Osteocyte (in vitro differentiated cells): ENCODE measurements at regions not wholly inside any gene's neighbourhood (a gene's known extent, or its start where the extent isn't known, plus 50 kb on each side); places are given as distances from the start of the nearest gene placed in this dataset.
A peak's percentile ranks its signal among the peaks of the same experiment; 100 is the strongest.

Experiments used
- DNase-seq: peaks from one replicate; pipeline ENCODE4 v3.0.0; 2021; ENCODE audit warnings: mixed read lengths; ENCODE audit not compliant: unreplicated experiment; ENCODE audit errors: extremely low spot score
- H3K27ac Mint-ChIP-seq: one replicate; pipeline ENCODE4 v1.8.0; 2021; ENCODE audit warnings: mild to moderate bottlenecking, mixed read lengths; ENCODE audit not compliant: unreplicated experiment
- H3K27me3 Mint-ChIP-seq: one replicate; pipeline ENCODE4 v1.8.0; 2021; ENCODE audit warnings: mixed read lengths; ENCODE audit not compliant: unreplicated experiment
- H3K36me3 Mint-ChIP-seq: one replicate; pipeline ENCODE4 v1.8.0; 2021; ENCODE audit warnings: mixed read lengths; ENCODE audit not compliant: unreplicated experiment
- H3K4me1 Mint-ChIP-seq: one replicate; pipeline ENCODE4 v1.8.0; 2021; ENCODE audit warnings: mixed read lengths; ENCODE audit not compliant: unreplicated experiment
- H3K4me3 Mint-ChIP-seq: one replicate; pipeline ENCODE4 v1.8.0; 2021; ENCODE audit warnings: mild to moderate bottlenecking, moderate library complexity, mixed read lengths; ENCODE audit not compliant: unreplicated experiment
- H3K9me3 Mint-ChIP-seq: one replicate; pipeline ENCODE4 v1.8.0; 2021; ENCODE audit warnings: mixed read lengths; ENCODE audit not compliant: unreplicated experiment
- TF ChIP-seq, protein P1 (sequence below): fragments of 200-600 bp; sonication (generic); IDR thresholded peaks from 2 replicates; pipeline ENCODE4 v1.5.0; 2021; ENCODE audit warnings: antibody characterized with exemption, mild to moderate bottlenecking, moderate library complexity

DNA sequence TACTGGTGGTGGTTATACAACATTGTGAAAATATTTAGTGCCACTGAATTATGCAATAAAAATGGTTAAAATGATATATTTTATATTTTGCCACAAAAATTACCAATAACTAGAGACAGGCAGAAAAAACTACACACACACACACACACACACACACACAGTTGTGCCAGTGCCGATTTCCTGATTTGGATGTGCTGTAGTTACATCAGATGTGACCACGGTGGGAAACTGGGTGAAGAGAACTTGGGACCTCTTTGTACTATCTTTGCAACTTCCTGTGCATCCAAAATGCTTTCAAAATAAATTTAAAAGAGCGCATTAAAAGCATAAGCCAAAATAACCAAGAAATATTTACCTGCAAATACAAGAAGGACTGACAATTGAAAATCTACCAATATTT is 61.6 kb upstream of the CCBE1 start:
- TF ChIP-seq, protein P1, sequence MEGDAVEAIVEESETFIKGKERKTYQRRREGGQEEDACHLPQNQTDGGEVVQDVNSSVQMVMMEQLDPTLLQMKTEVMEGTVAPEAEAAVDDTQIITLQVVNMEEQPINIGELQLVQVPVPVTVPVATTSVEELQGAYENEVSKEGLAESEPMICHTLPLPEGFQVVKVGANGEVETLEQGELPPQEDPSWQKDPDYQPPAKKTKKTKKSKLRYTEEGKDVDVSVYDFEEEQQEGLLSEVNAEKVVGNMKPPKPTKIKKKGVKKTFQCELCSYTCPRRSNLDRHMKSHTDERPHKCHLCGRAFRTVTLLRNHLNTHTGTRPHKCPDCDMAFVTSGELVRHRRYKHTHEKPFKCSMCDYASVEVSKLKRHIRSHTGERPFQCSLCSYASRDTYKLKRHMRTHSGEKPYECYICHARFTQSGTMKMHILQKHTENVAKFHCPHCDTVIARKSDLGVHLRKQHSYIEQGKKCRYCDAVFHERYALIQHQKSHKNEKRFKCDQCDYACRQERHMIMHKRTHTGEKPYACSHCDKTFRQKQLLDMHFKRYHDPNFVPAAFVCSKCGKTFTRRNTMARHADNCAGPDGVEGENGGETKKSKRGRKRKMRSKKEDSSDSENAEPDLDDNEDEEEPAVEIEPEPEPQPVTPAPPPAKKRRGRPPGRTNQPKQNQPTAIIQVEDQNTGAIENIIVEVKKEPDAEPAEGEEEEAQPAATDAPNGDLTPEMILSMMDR = no peak
- H3K36me3 Mint-ChIP-seq = no peaks in the 10 kb centered on the region
- no peaks in the 10 kb centered on the region for H3K9me3 Mint-ChIP-seq
- H3K27ac Mint-ChIP-seq = no peak overlapping the region
- H3K4me3 Mint-ChIP-seq = no peak overlapping the region
- H3K4me1 Mint-ChIP-seq = peaks cover 2% of the 10 kb centered on the region
- no peak for DNase-seq
- no peaks in the 10 kb centered on the region for H3K27me3 Mint-ChIP-seq

DNA sequence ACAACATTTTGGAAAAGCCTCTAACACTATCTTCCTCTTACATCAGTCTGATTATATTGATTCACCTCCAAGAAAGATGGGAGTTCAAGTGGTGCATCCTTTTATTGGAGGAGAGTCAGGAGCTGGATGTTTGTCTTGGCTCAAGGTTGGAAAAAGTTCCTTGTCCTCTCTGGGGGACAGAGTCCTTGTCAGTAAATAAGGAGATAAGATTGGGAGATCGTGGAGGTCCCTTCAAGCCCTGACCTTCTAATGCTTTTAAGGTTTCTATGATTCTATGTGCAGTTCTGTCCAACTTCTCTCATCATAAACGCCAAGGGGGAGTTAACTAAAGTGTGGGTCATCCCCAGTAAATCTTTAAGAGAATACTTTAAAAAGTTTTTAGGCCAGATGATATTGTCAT is 60.9 kb upstream of the CCBE1 start:
- H3K27me3 Mint-ChIP-seq = no peaks in the 10 kb centered on the region
- no peaks in the 10 kb centered on the region for H3K4me1 Mint-ChIP-seq
- H3K27ac Mint-ChIP-seq = no peak overlapping the region
- no peak overlapping the region for H3K4me3 Mint-ChIP-seq
- no peaks in the 10 kb centered on the region for H3K9me3 Mint-ChIP-seq
- TF ChIP-seq, protein P1 = no peak
- DNase-seq = no peak
- no peaks in the 10 kb centered on the region for H3K36me3 Mint-ChIP-seq

DNA sequence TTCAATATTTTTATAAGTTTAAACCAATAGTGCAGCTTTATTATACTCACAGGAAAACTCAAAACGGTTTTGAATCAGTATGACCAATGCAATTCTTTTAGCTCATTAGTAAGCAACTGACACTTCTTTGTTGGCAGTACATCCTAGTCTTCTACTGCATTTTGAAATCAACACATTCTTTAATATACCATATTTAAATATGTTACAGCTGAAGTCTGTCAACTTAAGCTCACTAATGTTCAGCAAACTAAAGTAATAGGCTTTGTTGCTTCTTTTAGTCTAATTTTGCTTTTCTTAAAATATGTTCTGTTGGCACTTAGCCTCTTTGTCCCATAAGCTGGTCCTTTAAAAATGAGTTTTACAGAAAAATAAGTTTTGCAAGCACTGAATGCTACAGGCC is 55.4 kb upstream of the CCBE1 start:
- H3K4me3 Mint-ChIP-seq = no peak overlapping the region
- DNase-seq = no peak

DNA sequence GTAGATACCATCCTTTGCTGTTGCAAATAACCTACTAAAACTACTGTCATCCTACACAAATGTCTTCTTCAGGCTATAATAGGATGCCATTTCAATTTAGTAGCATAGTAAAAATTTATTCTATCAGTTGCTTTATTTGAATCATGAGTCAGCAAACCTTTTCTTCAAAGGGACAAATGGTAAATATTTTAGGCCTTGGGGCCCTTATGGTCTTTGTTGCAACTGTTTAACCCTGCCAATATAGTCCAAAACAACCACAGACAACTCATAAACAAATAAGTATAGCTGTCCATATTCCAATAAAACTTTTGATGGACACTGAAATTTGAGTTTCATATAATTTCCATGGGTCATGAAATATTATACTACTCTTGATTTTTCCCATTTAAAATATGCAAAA is 54.0 kb upstream of the CCBE1 start:
- H3K9me3 Mint-ChIP-seq = peaks cover 11% of the 10 kb centered on the region
- peaks cover 5% of the 10 kb centered on the region for H3K36me3 Mint-ChIP-seq
- no peak for DNase-seq
- TF ChIP-seq, protein P1 = no peak
- no peaks in the 10 kb centered on the region for H3K27me3 Mint-ChIP-seq
- no peak overlapping the region for H3K27ac Mint-ChIP-seq
- peaks cover 11% of the 10 kb centered on the region for H3K4me1 Mint-ChIP-seq
- no peak overlapping the region for H3K4me3 Mint-ChIP-seq

More for the DNA sequence above, 55.4 kb upstream of the CCBE1 start:
- H3K36me3 Mint-ChIP-seq = no peaks in the 10 kb centered on the region
- TF ChIP-seq, protein P1 = no peak
- H3K9me3 Mint-ChIP-seq = peaks cover 4% of the 10 kb centered on the region
- no peak overlapping the region for H3K27ac Mint-ChIP-seq
- peaks cover 11% of the 10 kb centered on the region for H3K4me1 Mint-ChIP-seq
- no peaks in the 10 kb centered on the region for H3K27me3 Mint-ChIP-seq

DNA sequence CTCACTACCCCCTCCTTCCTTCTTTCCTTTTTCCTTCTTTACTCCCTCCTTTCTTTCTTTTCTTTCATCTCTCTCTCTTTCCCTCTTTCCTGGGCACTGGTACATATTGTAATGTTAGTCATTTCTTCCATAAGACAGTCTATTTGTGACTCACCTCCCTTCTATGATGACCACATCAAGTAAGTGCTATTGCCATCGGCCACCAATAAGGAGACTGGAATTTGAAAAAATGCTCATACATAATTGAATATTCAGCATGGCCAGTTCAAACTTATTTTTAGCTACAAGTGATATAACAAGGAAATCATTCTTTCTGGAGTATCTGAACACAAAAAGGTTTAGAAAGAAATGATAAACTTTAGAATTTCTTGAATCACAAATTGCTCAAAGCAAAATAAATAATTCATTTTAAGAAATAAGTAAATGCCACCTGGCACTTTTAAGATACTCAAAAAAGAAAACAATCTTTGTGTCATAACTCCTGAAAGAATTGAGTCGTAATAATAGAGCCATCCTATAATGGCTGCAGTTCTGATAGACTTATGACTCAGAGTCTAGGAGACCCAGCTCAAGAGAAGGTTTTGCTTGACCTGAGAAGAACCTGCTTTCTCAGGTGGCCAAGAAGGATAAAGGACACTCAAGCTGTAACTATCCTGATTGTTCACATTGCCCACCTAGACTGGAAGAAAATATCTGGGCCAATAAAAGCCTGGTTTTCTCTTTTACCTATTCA is 51.6 kb upstream of the CCBE1 start:
- Mint-ChIP-seq H3K4me3 (no peak overlapping the region), H3K27me3 (no peaks in the 10 kb centered on the region), H3K9me3 (peaks cover 11% of the 10 kb centered on the region), H3K4me1 (peaks cover 30% of the 10 kb centered on the region), H3K27ac (peak overlapping the region; percentile 48), H3K36me3 (peaks cover 5% of the 10 kb centered on the region)
- TF ChIP-seq, protein P1 = no peak
- DNase-seq = no peak
